SK-N-MC (cell line): ENCODE measurements at regions not wholly inside any gene's neighbourhood (a gene's known extent, or its start where the extent isn't known, plus 50 kb on each side); places are given as distances from the start of the nearest gene placed in this dataset.

Experiments used
- EZH2 ChIP-seq: fragments of 200-600 bp; sonication (generic); IDR thresholded peaks from one replicate; pipeline ENCODE4 v1.6.1; 2017; ENCODE audit warnings: antibody characterized with exemption
- FOXP2 ChIP-seq: optimal IDR thresholded peaks from 2 replicates; pipeline ENCODE3; 2011; ENCODE audit warnings: mild to moderate bottlenecking, moderate library complexity; ENCODE audit not compliant: insufficient read depth; ENCODE audit errors: extremely low read length, control extremely low read depth
- POLR2AphosphoS5 ChIP-seq: IDR thresholded peaks from 2 replicates; pipeline ENCODE4 v1.6.1; 2012; ENCODE audit warnings: mild to moderate bottlenecking, low read depth, low read length, borderline replicate concordance

GRCh38 chr13:34322014-34322742 is 504.2 kb downstream of the RFC3 start:
- no peak for TF ChIP-seq EZH2
- TF ChIP-seq POLR2AphosphoS5 = no peak
- TF ChIP-seq FOXP2 = no peak
